ENCODE measurements at regions not wholly inside any gene's neighbourhood (a gene's known extent, or its start where the extent isn't known, plus 50 kb on each side); places are given as distances from the start of the nearest gene placed in this dataset.

DNA sequence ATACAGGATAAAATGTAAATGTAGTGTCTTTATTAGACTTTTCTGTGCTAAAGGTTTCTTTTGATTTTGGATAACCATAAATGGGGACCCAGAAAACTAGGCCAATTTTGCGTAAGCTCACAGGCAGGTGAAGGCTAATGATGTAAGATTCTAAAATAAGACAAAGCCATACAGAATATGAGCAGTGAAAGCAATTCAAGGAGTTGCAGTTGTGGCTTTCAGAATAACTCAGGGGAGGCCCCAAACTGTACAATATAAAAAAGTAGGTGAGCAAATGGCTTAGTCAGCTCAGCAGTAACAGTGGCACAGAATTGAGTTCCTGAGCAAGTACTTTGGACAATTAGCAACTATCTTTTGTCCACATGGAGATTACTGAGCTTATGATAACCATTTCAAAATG, 81.7 kb upstream of the NRP1 start:
- intact Hi-C loops (cut with DNase I, micrococcal nuclease): no loop called here
- H3K9me3 Mint-ChIP-seq (ENCODE audit: low read depth): no peaks in the 10 kb centered on the region
- no peak overlapping the region for H3K4me3 Mint-ChIP-seq
- DNase-seq (peak; percentile 19), ATAC-seq (peak; percentile 86)
- H3K27ac Mint-ChIP-seq: no peak overlapping the region
- peaks cover 49% of the 10 kb centered on the region for H3K27me3 Mint-ChIP-seq
- peaks cover 7% of the 10 kb centered on the region for H3K4me1 Mint-ChIP-seq
- no peaks in the 10 kb centered on the region for H3K36me3 Mint-ChIP-seq (ENCODE audit: low read depth)
- ChIA-PET POLR2A (interaction anchor here (0.6 kb wide), 1 partner anchor 730 kb away, joined by 3 read pairs; no protein-coding TSS in a partner anchor), CTCF (interaction anchor here (0.6 to 0.9 kb wide), 4 partner anchors 11 to 297 kb away, joined by 3 to 4 read pairs (median 3); no protein-coding TSS in a partner anchor)

DNA sequence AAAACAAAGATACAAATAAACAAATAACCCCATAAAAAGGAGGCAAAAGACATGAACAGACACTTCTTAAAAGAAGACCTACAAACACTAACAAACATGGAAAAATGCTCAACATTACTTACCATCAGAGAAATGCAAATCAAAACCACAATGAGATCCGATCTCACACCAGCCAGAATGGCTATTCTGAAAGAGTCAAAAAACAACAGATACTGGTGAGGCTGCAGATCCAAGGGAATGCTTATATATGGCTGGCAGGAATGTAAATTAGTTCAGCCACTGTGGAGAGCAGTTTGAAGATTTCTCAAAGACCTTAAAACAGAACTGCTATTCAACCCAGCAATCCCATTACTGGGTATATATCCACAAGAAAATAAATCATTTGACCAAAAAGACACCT, 80.4 kb upstream of the NRP1 start:
- ChIA-PET POLR2A (no interaction called here), CTCF (interaction anchor here (0.7 to 0.9 kb wide), 2 partner anchors 83 to 452 kb away, joined by 3 read pairs; no protein-coding TSS in a partner anchor)
- DNase-seq (no peak), ATAC-seq (no peak)
- Mint-ChIP-seq H3K36me3 (ENCODE audit: low read depth) (no peaks in the 10 kb centered on the region), H3K4me3 (no peak overlapping the region), H3K27ac (no peak overlapping the region), H3K4me1 (peaks cover 7% of the 10 kb centered on the region), H3K9me3 (ENCODE audit: low read depth) (no peaks in the 10 kb centered on the region), H3K27me3 (peaks cover 50% of the 10 kb centered on the region)
- intact Hi-C loops (cut with DNase I, micrococcal nuclease): no loop called here

DNA sequence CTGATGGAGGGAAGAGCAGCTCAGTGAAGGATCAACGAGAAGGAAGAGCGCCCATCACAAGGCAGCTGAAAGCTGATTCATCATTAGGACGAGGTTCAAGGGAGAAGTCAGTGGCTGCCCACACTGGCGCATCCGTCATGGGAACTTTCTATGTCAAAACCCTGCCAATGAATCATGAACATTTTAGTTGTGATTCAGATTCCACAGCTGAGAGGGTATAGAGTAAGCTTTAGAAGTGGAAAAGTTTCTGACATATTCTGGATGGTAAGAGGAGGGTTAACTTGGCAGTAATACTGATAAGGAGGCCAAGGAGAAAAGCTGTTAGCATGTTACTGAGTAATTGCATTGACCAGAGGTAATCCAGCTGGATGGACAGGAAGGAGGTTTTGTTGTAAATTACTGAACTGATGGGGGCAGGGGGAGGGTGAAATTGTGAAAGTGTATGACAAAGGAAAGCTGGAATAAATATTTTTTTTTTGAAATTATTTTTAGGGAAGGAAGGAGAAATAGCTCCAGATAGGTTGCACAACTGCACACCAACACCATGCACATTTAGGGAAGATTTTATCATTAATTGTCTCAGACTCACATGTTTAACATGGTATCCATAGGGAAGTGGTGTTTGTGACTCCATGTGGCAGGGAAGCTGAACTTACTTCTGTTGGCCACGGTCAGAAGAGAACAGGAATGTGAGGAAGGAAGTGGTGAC, 78.3 kb upstream of the NRP1 start:
- POLR2A ChIA-PET: no interaction called here
- H3K9me3 Mint-ChIP-seq (ENCODE audit: low read depth): no peaks in the 10 kb centered on the region
- no peak overlapping the region for H3K27ac Mint-ChIP-seq
- intact Hi-C loops (cut with DNase I, micrococcal nuclease): no loop called here
- peaks cover 50% of the 10 kb centered on the region for H3K27me3 Mint-ChIP-seq
- H3K4me3 Mint-ChIP-seq: no peak overlapping the region
- ATAC-seq (no peak), DNase-seq (peak; percentile 29)
- CTCF ChIA-PET: no interaction called here
- peaks cover 7% of the 10 kb centered on the region for H3K4me1 Mint-ChIP-seq
- no peaks in the 10 kb centered on the region for H3K36me3 Mint-ChIP-seq (ENCODE audit: low read depth)

DNA sequence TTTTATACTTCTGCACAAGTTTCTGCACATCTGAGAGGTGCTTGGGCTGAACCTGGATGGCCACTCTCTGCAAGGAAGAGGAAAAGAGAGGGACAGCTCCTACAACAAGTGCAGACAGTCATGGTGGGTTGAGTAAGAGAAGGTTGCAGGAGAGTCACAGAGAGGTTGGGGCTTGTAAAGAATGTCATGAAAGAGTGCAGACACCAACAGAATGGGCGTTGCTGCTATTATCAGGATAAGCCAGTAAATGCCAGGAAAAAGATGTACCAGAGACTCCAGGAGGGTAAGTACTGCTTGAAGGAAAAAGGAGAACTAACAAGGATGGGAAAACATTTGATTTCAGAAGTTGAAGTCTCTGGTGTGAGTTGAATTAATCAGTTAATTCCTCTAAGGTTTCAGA, 77.8 kb upstream of the NRP1 start:
- ChIA-PET POLR2A (no interaction called here), CTCF (no interaction called here)
- Mint-ChIP-seq H3K4me1 (peaks cover 7% of the 10 kb centered on the region), H3K36me3 (ENCODE audit: low read depth) (no peaks in the 10 kb centered on the region), H3K27ac (no peak overlapping the region), H3K4me3 (no peak overlapping the region), H3K27me3 (peaks cover 52% of the 10 kb centered on the region), H3K9me3 (ENCODE audit: low read depth) (no peaks in the 10 kb centered on the region)
- ATAC-seq (no peak), DNase-seq (no peak)
- intact Hi-C loops (cut with DNase I, micrococcal nuclease): no loop called here

DNA sequence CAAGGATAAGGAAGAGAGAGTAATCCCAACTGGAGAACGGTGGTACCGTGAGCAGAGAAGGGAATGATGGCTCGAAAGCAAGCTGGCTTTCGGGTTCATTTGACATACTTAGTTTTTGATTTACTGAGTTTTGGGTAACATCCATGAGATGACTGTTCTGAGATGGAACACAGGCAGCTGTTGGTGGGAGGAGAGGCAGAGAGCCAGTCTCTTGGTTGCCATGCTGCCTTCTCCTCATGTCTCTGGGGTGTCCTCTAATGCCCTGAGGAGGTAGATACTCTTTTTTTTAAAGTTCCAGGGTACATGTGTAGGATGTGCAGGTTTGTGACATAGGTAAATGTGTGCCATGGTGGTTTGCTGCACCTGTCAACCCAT, 76.4 kb upstream of the NRP1 start:
- POLR2A ChIA-PET: no interaction called here
- Mint-ChIP-seq H3K27me3 (peaks cover 51% of the 10 kb centered on the region), H3K9me3 (ENCODE audit: low read depth) (no peaks in the 10 kb centered on the region)

DNA sequence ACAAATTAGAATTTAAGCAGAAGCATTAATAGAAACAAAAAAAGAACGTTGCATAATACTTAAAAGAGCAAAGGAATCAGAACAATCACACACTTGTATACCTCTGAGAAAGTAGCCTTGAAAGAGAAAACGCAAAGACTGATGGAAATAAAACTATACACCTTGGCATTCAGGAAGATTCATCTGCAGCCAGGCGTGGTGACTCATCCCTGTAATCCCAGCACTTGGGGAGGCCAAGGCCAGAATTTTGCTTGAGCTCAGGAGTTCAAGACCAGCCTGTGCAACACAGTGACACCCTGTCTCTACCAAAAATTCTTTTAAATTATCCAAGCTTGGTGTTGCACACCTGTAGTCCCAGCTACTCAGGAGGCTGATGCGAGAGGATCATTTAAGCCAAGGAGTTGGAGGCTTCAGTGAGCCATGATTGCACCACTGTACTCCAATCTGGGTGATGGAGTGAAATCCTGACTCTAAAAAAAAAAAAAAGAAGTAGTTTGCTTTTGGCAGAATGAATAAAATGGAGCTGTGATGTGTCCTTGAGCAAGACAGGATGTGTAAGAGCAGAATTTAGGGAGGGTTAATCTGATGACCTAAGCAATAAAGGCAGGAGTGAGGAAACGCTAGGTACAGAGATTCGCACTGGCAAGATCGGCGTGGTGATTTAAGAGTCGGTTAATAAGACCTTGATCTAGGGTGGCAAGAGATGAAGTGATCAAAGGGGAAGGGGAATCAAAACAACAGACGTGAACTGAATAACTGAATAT, 75.8 kb upstream of the NRP1 start:
- no peak for DNase-seq
- Mint-ChIP-seq H3K4me3 (no peak overlapping the region), H3K27me3 (peaks cover 50% of the 10 kb centered on the region), H3K9me3 (ENCODE audit: low read depth) (no peaks in the 10 kb centered on the region), H3K27ac (no peak overlapping the region), H3K4me1 (peaks cover 3% of the 10 kb centered on the region), H3K36me3 (ENCODE audit: low read depth) (no peaks in the 10 kb centered on the region)
- intact Hi-C loops (cut with DNase I, micrococcal nuclease): no loop called here
- POLR2A ChIA-PET: no interaction called here
- CTCF ChIA-PET: interaction anchor here (0.6 to 1.1 kb wide), 5 partner anchors 12 to 92 kb away, joined by 3 read pairs; no protein-coding TSS in a partner anchor
- no peak for ATAC-seq

More for the DNA sequence above, 76.4 kb upstream of the NRP1 start:
- intact Hi-C loops (cut with DNase I, micrococcal nuclease): no loop called here
- no peak for DNase-seq
- Mint-ChIP-seq H3K4me3 (no peak overlapping the region), H3K36me3 (ENCODE audit: low read depth) (no peaks in the 10 kb centered on the region), H3K27ac (no peak overlapping the region), H3K4me1 (peaks cover 3% of the 10 kb centered on the region)
- CTCF ChIA-PET: interaction anchor here (0.6 to 1.1 kb wide), 4 partner anchors 13 to 92 kb away, joined by 3 read pairs; no protein-coding TSS in a partner anchor
- ATAC-seq: no peak

DNA sequence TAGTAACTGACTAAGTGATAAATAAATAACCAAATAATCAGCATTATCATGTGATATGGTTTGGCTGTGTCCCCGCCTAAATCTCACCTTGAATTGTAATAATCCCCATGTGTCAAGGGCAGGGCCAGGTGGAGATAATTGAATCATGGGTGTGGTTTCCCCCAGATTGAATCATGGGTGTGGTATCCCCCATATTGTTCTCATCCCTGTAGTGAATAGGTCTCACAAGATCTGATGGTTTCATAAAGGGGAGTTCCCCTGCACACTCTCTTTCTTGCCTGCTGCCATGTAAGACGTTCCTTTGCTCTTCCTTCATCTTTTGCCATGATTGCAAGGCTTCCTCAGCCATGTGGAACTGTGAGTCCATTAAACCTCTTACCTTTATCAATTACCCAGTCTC, 72.1 kb upstream of the NRP1 start:
- ChIA-PET CTCF (no interaction called here), POLR2A (no interaction called here)
- intact Hi-C loops (cut with DNase I, micrococcal nuclease): no loop called here
- Mint-ChIP-seq H3K4me3 (no peak overlapping the region), H3K36me3 (ENCODE audit: low read depth) (no peaks in the 10 kb centered on the region), H3K4me1 (no peaks in the 10 kb centered on the region), H3K27me3 (peaks cover 43% of the 10 kb centered on the region), H3K9me3 (ENCODE audit: low read depth) (no peaks in the 10 kb centered on the region), H3K27ac (no peak overlapping the region)
- DNase-seq (no peak), ATAC-seq (peak; percentile 36)

DNA sequence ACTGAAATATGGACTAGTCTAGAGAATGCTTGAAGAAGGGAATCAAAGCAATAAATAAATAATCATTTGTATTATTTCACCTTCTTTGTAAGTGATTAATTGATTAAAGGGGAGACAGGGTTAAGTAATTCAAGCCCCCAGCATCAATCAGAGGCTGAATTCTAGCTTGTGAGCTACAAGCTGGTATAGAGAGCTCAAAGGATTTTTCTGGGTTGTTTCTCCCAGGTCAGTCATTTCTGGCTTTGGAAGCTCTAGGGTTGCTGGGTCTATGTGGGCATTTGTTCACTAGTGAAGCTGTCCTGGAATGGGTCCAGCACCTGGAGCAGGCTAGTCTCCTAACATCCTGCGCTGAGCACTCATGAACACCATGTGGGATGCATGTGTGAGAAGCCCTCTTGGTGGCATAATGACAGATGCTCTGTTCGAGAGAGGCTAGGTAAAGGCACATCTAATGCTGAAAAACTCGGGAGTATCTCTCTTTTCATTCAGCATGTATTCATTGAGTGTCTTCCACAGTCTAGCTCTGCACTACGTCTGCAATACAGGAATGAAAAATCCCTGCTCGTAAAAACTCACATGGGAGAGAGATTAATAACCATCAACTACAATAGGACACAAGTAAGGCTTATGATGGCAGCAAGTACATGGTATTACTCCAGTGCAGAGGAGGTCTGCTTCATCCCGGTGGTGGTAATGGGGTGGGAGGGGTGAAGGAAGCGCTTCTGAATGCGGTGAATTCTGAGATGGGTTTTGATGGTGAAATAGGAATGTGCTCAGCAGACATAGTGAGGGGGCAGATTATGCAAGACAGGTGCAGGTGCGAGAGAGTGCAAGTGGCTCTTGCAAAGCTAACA, 68.0 kb upstream of the NRP1 start:
- DNase-seq (no peak), ATAC-seq (no peak)
- ChIA-PET POLR2A (no interaction called here), CTCF (interaction anchor here (0.9 kb wide), 1 partner anchor 14 kb away, joined by 3 read pairs; no protein-coding TSS in a partner anchor)
- Mint-ChIP-seq H3K4me3 (no peak overlapping the region), H3K4me1 (no peaks in the 10 kb centered on the region), H3K27ac (no peak overlapping the region), H3K9me3 (ENCODE audit: low read depth) (peaks cover 3% of the 10 kb centered on the region), H3K36me3 (ENCODE audit: low read depth) (no peaks in the 10 kb centered on the region), H3K27me3 (peaks cover 24% of the 10 kb centered on the region)
- intact Hi-C loops (cut with DNase I, micrococcal nuclease): no loop called here

DNA sequence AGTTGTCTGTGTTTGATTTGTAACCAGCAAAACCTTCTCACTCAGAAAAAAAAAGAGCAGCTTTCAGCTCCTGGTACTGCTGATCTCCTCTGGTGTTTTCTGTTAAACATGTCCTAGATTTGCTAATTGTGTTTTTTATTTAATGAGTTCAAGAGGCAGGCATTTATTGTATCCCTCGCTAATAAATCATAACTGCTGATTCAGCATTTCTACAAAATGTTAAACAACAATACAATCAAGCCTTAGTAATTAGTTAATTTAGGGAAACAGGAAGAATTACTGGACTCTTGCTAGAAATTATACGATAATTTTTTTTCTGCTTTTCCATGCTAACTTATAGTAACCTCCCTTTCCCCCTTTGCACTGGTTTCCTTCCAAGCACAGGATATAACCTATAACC, 66.8 kb upstream of the NRP1 start:
- intact Hi-C loops (cut with DNase I, micrococcal nuclease): no loop called here
- no peaks in the 10 kb centered on the region for H3K36me3 Mint-ChIP-seq (ENCODE audit: low read depth)
- ChIA-PET POLR2A (no interaction called here), CTCF (no interaction called here)
- DNase-seq (no peak), ATAC-seq (no peak)
- H3K9me3 Mint-ChIP-seq (ENCODE audit: low read depth): peaks cover 13% of the 10 kb centered on the region
- H3K27ac Mint-ChIP-seq: no peak overlapping the region
- no peaks in the 10 kb centered on the region for H3K4me1 Mint-ChIP-seq
- H3K4me3 Mint-ChIP-seq: no peak overlapping the region
- H3K27me3 Mint-ChIP-seq: peaks cover 18% of the 10 kb centered on the region

DNA sequence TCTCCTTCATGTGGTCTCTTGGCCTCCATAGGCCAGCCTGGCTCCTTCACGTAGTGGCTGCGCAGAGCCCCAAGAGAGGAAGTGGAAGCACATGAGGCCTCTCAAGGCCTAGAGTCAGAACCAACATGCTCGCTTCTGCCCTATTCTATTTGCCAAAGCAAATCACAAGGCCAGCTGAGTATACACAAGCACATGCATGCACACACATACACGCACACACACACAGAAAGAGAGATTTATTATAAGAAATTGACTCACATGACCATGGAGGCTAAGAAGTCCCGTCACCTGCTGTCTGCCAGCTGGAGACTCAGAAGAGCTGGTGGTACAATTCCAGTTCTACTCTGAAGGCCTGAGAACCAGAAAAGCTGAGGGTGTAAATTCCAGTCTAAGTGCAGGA, 64.3 kb upstream of the NRP1 start:
- no peak for ATAC-seq
- ChIA-PET POLR2A (no interaction called here), CTCF (interaction anchor here (0.6 to 0.8 kb wide), 2 partner anchors 12 to 518 kb away, joined by 3 to 4 read pairs; no protein-coding TSS in a partner anchor)
- no peaks in the 10 kb centered on the region for H3K4me1 Mint-ChIP-seq
- DNase-seq: no peak
- intact Hi-C loops (cut with DNase I, micrococcal nuclease): no loop called here
- H3K9me3 Mint-ChIP-seq (ENCODE audit: low read depth): peaks cover 13% of the 10 kb centered on the region
- no peak overlapping the region for H3K4me3 Mint-ChIP-seq
- peaks cover 14% of the 10 kb centered on the region for H3K27me3 Mint-ChIP-seq
- no peak overlapping the region for H3K27ac Mint-ChIP-seq
- H3K36me3 Mint-ChIP-seq (ENCODE audit: low read depth): no peaks in the 10 kb centered on the region

DNA sequence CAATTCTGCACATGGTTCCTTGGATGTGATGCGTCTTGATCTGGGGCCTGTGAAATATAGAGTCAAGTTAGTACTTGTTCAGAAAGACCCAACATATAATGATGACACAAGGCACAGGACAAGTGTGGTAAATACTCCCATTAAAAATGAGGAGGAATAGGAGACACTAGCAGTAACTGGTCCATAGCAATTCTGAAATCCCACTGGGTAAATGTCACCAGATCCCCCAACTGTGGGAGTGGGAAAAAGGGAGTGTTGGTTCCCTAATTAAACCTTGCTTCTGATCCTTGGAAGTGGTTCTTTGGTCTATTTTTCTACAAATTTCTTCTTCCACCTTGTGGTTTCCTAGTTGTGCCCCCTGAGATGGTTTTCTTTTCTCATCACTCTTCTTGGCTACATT, 62.5 kb upstream of the NRP1 start:
- Mint-ChIP-seq H3K27me3 (peaks cover 6% of the 10 kb centered on the region), H3K36me3 (ENCODE audit: low read depth) (no peaks in the 10 kb centered on the region), H3K27ac (no peak overlapping the region), H3K4me3 (no peak overlapping the region), H3K4me1 (no peaks in the 10 kb centered on the region), H3K9me3 (ENCODE audit: low read depth) (peaks cover 13% of the 10 kb centered on the region)
- DNase-seq (no peak), ATAC-seq (no peak)
- intact Hi-C loops (cut with DNase I, micrococcal nuclease): no loop called here
- ChIA-PET CTCF (no interaction called here), POLR2A (no interaction called here)

Data from activated CD4-positive, alpha-beta T cell treated with anti-CD3 and anti-CD28 coated beads for 36 hours (primary cell).